SK-N-SH (cell line): ENCODE measurements at regions not wholly inside any gene's neighbourhood (a gene's known extent, or its start where the extent isn't known, plus 50 kb on each side); places are given as distances from the start of the nearest gene placed in this dataset.

ENCODE experiments used
- CTCF ChIA-PET: fragments of 300-600, 350-600 bp; formaldehyde crosslinking; extraction: SDS; loops from one replicate; lab custom pipeline; 2021; lab: Yijun Ruan, JAX
- POLR2A ChIA-PET: fragments of 350-600 bp; sonication (Branson Sonifier 250); formaldehyde crosslinking; extraction: SDS; loops from one replicate; lab custom pipeline; 2020; ENCODE audit warnings: antibody characterized with exemption, inconsistent platforms; lab: Yijun Ruan, JAX
- DNase-seq: peaks from one replicate; pipeline ENCODE4 v3.0.0; 2012
- H2AFZ ChIP-seq: fragments of 200-600 bp; sonication (generic); 2 replicates; pipeline ENCODE4 v1.8.1; 2016; ENCODE audit warnings: antibody characterized with exemption, mild to moderate bottlenecking, low read depth
- H3F3A ChIP-seq: fragments of 200-600 bp; sonication (generic); replicated peaks from 2 replicates; pipeline ENCODE3; 2016; ENCODE audit warnings: antibody characterized with exemption, mild to moderate bottlenecking; ENCODE audit not compliant: insufficient read depth
- H3K27ac ChIP-seq, 2 experiments: fragments of 200-500 bp in 1 of 2; fragments of 200-600 bp in 1 of 2; sonication (Bioruptor generic) in 1 of 2; sonication (generic), shearing (Covaris generic) in 1 of 2; 2 replicates each; pipeline versions ENCODE4 v1.5.1 to v1.6.1; 2014 to 2016; ENCODE audit warnings: low read depth in 2 of 2, inconsistent platforms in 1 of 2, low read length in 1 of 2, mild to moderate bottlenecking in 1 of 2, mixed read lengths in 1 of 2
- H3K27me3 ChIP-seq: fragments of 200-600 bp; sonication (generic), shearing (Covaris generic); 2 replicates; pipeline ENCODE4 v1.6.1; 2016; ENCODE audit warnings: mixed run types; ENCODE audit not compliant: insufficient read depth
- H3K36me3 ChIP-seq, 2 experiments: fragments of 200-500 bp in 1 of 2; fragments of 200-600 bp in 1 of 2; sonication (Bioruptor generic) in 1 of 2; sonication (generic) in 1 of 2; replicated peaks in 1 of 2; 2 replicates each; pipeline versions ENCODE3 to v1.5.1; 2014 to 2016; ENCODE audit warnings: low read length in 1 of 2, mild to moderate bottlenecking in 1 of 2; ENCODE audit not compliant: insufficient read depth in 2 of 2, control insufficient read depth in 1 of 2
- H3K4me1 ChIP-seq, 2 experiments: fragments of 200-500 bp in 1 of 2; fragments of 200-600 bp in 1 of 2; sonication (Bioruptor generic) in 1 of 2; sonication (generic), shearing (Covaris generic) in 1 of 2; 2 replicates each; pipeline versions ENCODE4 v1.5.1 to v1.6.1; 2014 to 2016; ENCODE audit warnings: low read depth in 1 of 2, low read length in 1 of 2, mixed run types in 1 of 2; ENCODE audit not compliant: insufficient read depth in 2 of 2, control insufficient read depth in 1 of 2
- H3K4me2 ChIP-seq: fragments of 200-600 bp; sonication (generic), shearing (Covaris generic); 2 replicates; pipeline ENCODE4 v1.6.1; 2017; ENCODE audit warnings: mixed run types
- H3K4me3 ChIP-seq, 2 experiments: fragments of 200-500 bp in 1 of 2; fragments of 200-600 bp in 1 of 2; sonication (Bioruptor generic) in 1 of 2; sonication (generic), shearing (Covaris generic) in 1 of 2; 2 replicates each; pipeline versions ENCODE4 v1.5.1 to v1.8.1; 2014 to 2016; ENCODE audit warnings: low read depth in 2 of 2, inconsistent platforms in 1 of 2, low read length in 1 of 2, mild to moderate bottlenecking in 1 of 2, mixed read lengths in 1 of 2, moderate library complexity in 1 of 2
- H3K79me2 ChIP-seq: fragments of 200-600 bp; sonication (generic); 2 replicates; pipeline ENCODE4 v1.8.1; 2017; ENCODE audit warnings: mild to moderate bottlenecking; ENCODE audit not compliant: insufficient read depth
- H3K9ac ChIP-seq: fragments of 200-600 bp; sonication (generic); 2 replicates; pipeline ENCODE4 v1.6.1; 2017; ENCODE audit warnings: mixed run types
- H3K9me2 ChIP-seq: fragments of 200-600 bp; sonication (generic); 2 replicates; pipeline ENCODE4 v1.6.1; 2017; ENCODE audit warnings: mixed run types
- H3K9me3 ChIP-seq: fragments of 200-600 bp; sonication (generic); 2 replicates; pipeline ENCODE4 v1.6.1; 2017; ENCODE audit warnings: mixed run types, mild to moderate bottlenecking, moderate library complexity
- H4K20me1 ChIP-seq: fragments of 200-600 bp; sonication (generic); 2 replicates; pipeline ENCODE4 v1.6.1; 2017; ENCODE audit warnings: mild to moderate bottlenecking, mixed run types; ENCODE audit not compliant: insufficient read depth
- FOXJ3 ChIP-seq: sonication (generic); formaldehyde crosslinking; IDR thresholded peaks from 2 replicates; pipeline ENCODE4 v1.5.1; 2020; ENCODE audit warnings: mild to moderate bottlenecking, missing genetic modification reagents
- GABPA ChIP-seq: IDR thresholded peaks from 2 replicates; pipeline ENCODE4 v1.4.0; 2012; ENCODE audit warnings: low read depth, mild to moderate bottlenecking
- GATA2 ChIP-seq: sonication (generic); formaldehyde crosslinking; IDR thresholded peaks from 2 replicates; pipeline ENCODE4 v1.5.0; 2020; ENCODE audit warnings: mild to moderate bottlenecking, missing genetic modification reagents
- NFIC ChIP-seq: IDR thresholded peaks from 2 replicates; pipeline ENCODE4 v1.4.0; 2012; ENCODE audit warnings: borderline replicate concordance
- PBX3 ChIP-seq: IDR thresholded peaks from 2 replicates; pipeline ENCODE4; 2012
- RXRA ChIP-seq: IDR thresholded peaks from 2 replicates; pipeline ENCODE4 v1.4.0; 2012; ENCODE audit warnings: low read depth, mild to moderate bottlenecking, borderline replicate concordance
- SIN3A ChIP-seq: IDR thresholded peaks from 2 replicates; pipeline ENCODE4 v1.6.1; 2012; ENCODE audit warnings: low read depth, mild to moderate bottlenecking, low read length, moderate library complexity, borderline replicate concordance
- SMC3 ChIP-seq: IDR thresholded peaks from 2 replicates; pipeline ENCODE4 v1.6.1; 2012; ENCODE audit warnings: low read depth, low read length, improper control_type of control experiment
- TCF12 ChIP-seq: IDR thresholded peaks from 2 replicates; pipeline ENCODE4 v1.4.0; 2012
- USF1 ChIP-seq: IDR thresholded peaks from 2 replicates; pipeline ENCODE4 v1.4.0; 2012; ENCODE audit warnings: low read depth, borderline replicate concordance
- USF2 ChIP-seq: fragments of 150-350 bp; IDR thresholded peaks from 2 replicates; pipeline ENCODE4 v1.6.1; 2017; ENCODE audit warnings: antibody characterized with exemption, low read length, low read depth, borderline replicate concordance
- ZBTB33 ChIP-seq: IDR thresholded peaks from 2 replicates; pipeline ENCODE4 v1.4.0; 2012; ENCODE audit warnings: low read depth, borderline replicate concordance
- WGBS: methylation state at CpG from one replicate; pipeline ENCODE4 v1.1.6; 2017; ENCODE audit warnings: low lambda C conversion rate; 5-methylcytosine and 5-hydroxymethylcytosine counted together
- TF ChIP-seq, protein P1 (sequence below): fragments of 150-350 bp; IDR thresholded peaks from 2 replicates; pipeline ENCODE4 v1.6.1; 2016; ENCODE audit warnings: mild to moderate bottlenecking, low read depth, low read length
- TF ChIP-seq, protein P2 (sequence below): fragments of 200-600 bp; sonication (generic); IDR thresholded peaks from 2 replicates; pipeline ENCODE4 v1.6.1; 2017; ENCODE audit warnings: antibody characterized with exemption, mild to moderate bottlenecking, moderate library complexity

DNA sequence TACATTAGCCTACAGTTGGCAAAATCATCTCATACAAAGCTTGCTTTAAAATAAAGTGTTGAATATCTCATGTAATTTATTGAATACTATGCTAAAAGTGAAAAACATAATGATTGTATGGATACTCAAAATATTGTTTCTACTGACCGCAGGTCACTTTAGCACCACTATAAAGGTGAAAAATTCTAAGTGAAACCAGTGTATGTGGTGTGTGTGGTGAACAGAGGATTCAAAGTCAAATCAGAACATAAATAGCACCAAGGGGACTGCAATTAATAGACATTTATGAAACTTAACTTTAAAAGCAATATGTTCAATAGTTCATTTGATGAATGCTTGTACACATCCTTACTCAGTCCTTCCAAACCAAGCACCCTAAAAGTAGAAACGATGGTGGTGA, 145.8 kb downstream of the AKAIN1 start:
- Histone ChIP-seq H3K27ac (no peak overlapping the region), H4K20me1 (no peaks in the 10 kb centered on the region), H3K9me3 (no peaks in the 10 kb centered on the region), H3F3A (no peaks in the 10 kb centered on the region), H3K4me2 (no peak overlapping the region), H3K4me3 (no peak overlapping the region), H2AFZ (no peak overlapping the region), H3K27me3 (no peaks in the 10 kb centered on the region), H3K4me1 (no peaks in the 10 kb centered on the region), H3K36me3 (no peaks in the 10 kb centered on the region), H3K9ac (no peak overlapping the region), H3K9me2 (no peaks in the 10 kb centered on the region), H3K79me2 (no peaks in the 10 kb centered on the region)
- no peak for DNase-seq
- TF ChIP-seq, protein P1, sequence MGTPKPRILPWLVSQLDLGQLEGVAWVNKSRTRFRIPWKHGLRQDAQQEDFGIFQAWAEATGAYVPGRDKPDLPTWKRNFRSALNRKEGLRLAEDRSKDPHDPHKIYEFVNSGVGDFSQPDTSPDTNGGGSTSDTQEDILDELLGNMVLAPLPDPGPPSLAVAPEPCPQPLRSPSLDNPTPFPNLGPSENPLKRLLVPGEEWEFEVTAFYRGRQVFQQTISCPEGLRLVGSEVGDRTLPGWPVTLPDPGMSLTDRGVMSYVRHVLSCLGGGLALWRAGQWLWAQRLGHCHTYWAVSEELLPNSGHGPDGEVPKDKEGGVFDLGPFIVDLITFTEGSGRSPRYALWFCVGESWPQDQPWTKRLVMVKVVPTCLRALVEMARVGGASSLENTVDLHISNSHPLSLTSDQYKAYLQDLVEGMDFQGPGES, result no peak
- TF ChIP-seq FOXJ3 (no peak), USF2 (no peak), SIN3A (no peak), GABPA (no peak), TCF12 (no peak), NFIC (no peak), SMC3 (no peak), PBX3 (no peak), ZBTB33 (no peak), GATA2 (CRISPR knock-in tag) (no peak), USF1 (no peak), RXRA (no peak)
- TF ChIP-seq, protein P2, sequence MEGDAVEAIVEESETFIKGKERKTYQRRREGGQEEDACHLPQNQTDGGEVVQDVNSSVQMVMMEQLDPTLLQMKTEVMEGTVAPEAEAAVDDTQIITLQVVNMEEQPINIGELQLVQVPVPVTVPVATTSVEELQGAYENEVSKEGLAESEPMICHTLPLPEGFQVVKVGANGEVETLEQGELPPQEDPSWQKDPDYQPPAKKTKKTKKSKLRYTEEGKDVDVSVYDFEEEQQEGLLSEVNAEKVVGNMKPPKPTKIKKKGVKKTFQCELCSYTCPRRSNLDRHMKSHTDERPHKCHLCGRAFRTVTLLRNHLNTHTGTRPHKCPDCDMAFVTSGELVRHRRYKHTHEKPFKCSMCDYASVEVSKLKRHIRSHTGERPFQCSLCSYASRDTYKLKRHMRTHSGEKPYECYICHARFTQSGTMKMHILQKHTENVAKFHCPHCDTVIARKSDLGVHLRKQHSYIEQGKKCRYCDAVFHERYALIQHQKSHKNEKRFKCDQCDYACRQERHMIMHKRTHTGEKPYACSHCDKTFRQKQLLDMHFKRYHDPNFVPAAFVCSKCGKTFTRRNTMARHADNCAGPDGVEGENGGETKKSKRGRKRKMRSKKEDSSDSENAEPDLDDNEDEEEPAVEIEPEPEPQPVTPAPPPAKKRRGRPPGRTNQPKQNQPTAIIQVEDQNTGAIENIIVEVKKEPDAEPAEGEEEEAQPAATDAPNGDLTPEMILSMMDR, result no peak
- 0% methylated on average over 2 of the region's 2 CpGs for WGBS
- POLR2A ChIA-PET, result no interaction called here
- CTCF ChIA-PET, result no interaction called here
